ENCODE measurements at regions not wholly inside any gene's neighbourhood (a gene's known extent, or its start where the extent isn't known, plus 50 kb on each side); places are given as distances from the start of the nearest gene placed in this dataset.

GRCh38 chr2:138329162-138329561 lies 172.4 kb upstream of the SPOPL start:
- no peak for TF ChIP-seq BHLHE40 (IDR thresholded peaks at IDR 0.05; ENCODE audit: borderline replicate concordance)
- TF ChIP-seq TARDBP (IDR thresholded peaks at IDR 0.05): no peak
- no peak for TF ChIP-seq ELF4 (IDR thresholded peaks at IDR 0.05)
- TF ChIP-seq SP1 (IDR thresholded peaks at IDR 0.05): no peak
- TF ChIP-seq ZNF384 (IDR thresholded peaks at IDR 0.05): no peak
- TF ChIP-seq FOXA1 (IDR thresholded peaks at IDR 0.05): no peak
- no peak for TF ChIP-seq SUZ12 (IDR thresholded peaks at IDR 0.05)
